Stimulated activated naive CD8-positive, alpha-beta T cell treated with anti-CD3 and anti-CD28 coated beads, Interleukin-15, amount 100 ng/mL, for 72 hours (primary cell): ENCODE measurements at regions not wholly inside any gene's neighbourhood (a gene's known extent, or its start where the extent isn't known, plus 50 kb on each side); places are given as distances from the start of the nearest gene placed in this dataset.
"Not testable (repeated sequence)": the region's sequence is repeated elsewhere in the genome, so short reads cannot be mapped to it uniquely, and the experiment has no call there.

Experiments used
- ATAC-seq: fragments of 150-1000 bp; cut with Tn5 transposase; 2 replicates; pipeline ENCODE4 v1.10.0; 2021; ENCODE audit warnings: mild to moderate bottlenecking, moderate library complexity
- DNase-seq, 2 donors: peaks; one replicate each; pipeline ENCODE4 v3.0.0; 2021 to 2022
- H3K27ac Mint-ChIP-seq, 2 donors: one replicate each; pipeline ENCODE4 v1.8.0; 2022; ENCODE audit warnings: mild to moderate bottlenecking in 2 of 2, mixed read lengths in 2 of 2, moderate library complexity in 2 of 2
- H3K27me3 Mint-ChIP-seq: one replicate; pipeline ENCODE4 v1.8.0; 2022; ENCODE audit warnings: mixed read lengths
- H3K4me1 Mint-ChIP-seq: one replicate; pipeline ENCODE4 v1.8.0; 2022; ENCODE audit warnings: mild to moderate bottlenecking, mixed read lengths
- H3K4me3 Mint-ChIP-seq, 2 donors: one replicate each; pipeline ENCODE4 v1.8.0; 2022; ENCODE audit warnings: mild to moderate bottlenecking in 2 of 2, mixed read lengths in 2 of 2, moderate library complexity in 1 of 2
- H3K9me3 Mint-ChIP-seq, 2 donors: one replicate each; pipeline ENCODE4 v1.8.0; 2022; ENCODE audit warnings: mixed read lengths in 2 of 2

DNA sequence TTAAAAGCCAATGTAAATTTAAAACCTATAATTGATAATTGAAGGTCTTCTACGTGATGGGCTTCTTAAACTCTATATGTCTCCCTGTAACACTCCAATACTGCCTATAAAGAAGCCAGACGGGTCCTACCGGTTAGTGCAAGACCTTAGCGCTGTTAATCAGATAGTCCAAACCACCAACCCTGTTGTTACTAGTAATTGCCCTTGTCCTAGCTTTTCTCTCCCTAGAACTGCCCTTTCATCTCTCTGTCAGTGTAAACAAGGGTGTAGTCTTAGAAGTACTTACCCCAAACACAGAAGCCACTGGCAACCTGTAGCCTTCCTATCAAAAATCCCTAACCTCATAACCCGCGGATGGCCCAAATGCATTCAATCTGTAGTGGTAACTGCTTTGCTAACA is 243.0 kb upstream of the DIO3 start:
- H3K4me1 Mint-ChIP-seq: no peaks in the 10 kb centered on the region
- DNase-seq (no peak), ATAC-seq (no peak)
- no peak overlapping the region for H3K27ac Mint-ChIP-seq
- no peak overlapping the region for H3K4me3 Mint-ChIP-seq
- H3K9me3 Mint-ChIP-seq: peaks cover 10 to 24% of the 10 kb centered on the region in 2 donors
- peaks cover 10% of the 10 kb centered on the region for H3K27me3 Mint-ChIP-seq

DNA sequence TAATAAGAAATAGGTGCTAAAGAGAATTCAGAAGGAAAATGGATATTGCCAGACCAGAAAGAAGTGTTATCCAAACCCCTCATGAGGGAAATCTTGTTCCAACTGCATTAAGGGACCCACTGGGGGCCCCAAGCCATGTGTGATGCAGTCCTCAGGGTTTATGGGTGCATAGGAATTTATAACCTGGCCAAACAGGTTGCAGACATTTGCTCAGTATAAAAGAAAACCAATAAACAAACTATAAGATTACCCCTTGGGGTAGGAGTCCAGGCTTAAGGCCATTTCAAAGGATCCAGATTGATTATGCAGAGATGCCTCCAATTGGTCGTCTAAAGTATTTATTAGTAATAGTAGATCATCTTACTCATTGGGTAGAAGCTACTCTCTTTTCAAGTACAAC is 240.9 kb upstream of the DIO3 start:
- H3K27me3 Mint-ChIP-seq: peaks cover 10% of the 10 kb centered on the region
- H3K27ac Mint-ChIP-seq: no peak overlapping the region
- H3K9me3 Mint-ChIP-seq: peaks cover 23 to 36% of the 10 kb centered on the region in 2 donors
- H3K4me3 Mint-ChIP-seq: no peak overlapping the region
- DNase-seq: no peak
- ATAC-seq: no peak
- no peaks in the 10 kb centered on the region for H3K4me1 Mint-ChIP-seq

DNA sequence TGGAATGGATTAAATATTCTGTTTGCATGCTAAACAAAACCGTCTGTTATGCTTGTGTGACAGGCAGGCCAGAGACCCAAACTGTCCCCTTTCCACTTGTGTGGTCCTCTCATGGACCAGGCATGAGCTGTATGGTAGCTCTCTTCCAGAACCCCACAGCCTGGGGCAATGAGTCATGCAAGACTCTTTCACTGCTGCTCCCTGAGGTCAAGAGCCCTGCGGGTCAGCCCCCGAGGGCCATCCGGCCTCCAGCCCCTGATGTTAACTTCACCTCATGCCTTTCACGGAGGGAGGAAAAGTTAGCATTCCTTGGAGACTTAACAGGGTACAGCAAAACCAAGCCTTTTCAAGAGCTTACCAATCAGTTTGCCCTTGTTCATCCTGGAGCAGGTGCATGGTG is 239.1 kb upstream of the DIO3 start:
- Mint-ChIP-seq H3K27ac (no peak overlapping the region), H3K27me3 (peaks cover 10% of the 10 kb centered on the region), H3K4me3 (no peak overlapping the region), H3K9me3 (peaks cover 16 to 18% of the 10 kb centered on the region in 2 donors), H3K4me1 (no peaks in the 10 kb centered on the region)
- ATAC-seq (no peak), DNase-seq (no peak)

DNA sequence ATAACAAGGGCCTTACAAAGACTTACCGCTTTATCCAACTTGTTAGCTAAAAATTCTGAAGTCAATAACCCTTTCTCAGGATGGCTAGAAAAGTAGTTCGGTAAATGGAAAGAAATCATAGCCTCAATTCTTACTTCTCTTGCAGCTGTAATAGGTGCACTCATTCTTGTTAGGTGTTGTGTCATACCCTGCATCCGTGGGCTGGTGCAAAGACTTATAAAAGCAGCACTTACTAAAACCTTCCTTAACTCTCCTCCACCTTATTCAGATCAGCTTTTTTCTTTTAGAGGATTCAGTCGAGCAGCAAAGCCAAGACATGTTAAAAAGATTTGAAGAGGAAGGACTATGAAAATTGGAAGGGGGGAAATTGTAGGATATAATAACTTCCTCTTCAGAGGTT is 238.2 kb upstream of the DIO3 start:
- Mint-ChIP-seq H3K4me1 (no peaks in the 10 kb centered on the region), H3K9me3 (peaks cover 16% of the 10 kb centered on the region in 2 donors), H3K4me3 (no peak overlapping the region), H3K27me3 (peaks cover 7% of the 10 kb centered on the region), H3K27ac (no peak overlapping the region)
- DNase-seq: no peak
- ATAC-seq: no peak

DNA sequence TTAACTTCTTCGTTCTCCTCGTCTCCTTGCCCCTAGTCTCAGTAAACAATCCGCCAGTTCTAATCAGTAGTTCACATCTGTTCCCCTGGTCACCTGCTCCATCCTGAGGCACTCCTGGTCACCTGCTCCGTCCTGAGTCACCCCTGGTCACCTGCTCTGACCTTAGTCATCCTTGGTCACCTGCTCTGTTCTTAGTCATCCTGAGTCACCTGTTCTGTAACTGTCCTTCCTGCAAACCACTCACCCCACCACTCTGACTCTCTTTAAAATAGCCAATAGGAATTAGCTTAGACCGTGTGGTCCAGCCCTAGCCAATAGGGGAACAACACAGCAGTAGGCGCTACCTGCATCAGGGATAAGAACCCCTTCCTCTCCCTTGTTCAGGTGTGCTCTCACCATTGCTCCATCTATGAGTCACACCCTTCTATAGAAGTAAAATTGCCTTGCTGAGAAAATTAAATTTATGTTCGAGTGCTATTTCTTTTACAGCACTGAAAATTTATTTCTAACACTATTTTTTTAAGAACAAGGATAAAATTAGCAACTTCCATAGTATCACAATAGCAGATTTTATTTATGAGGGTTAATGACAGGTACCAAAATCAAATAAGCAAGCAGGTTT is 237.6 kb upstream of the DIO3 start:
- H3K4me1 Mint-ChIP-seq: not testable (repeated sequence)

DNA sequence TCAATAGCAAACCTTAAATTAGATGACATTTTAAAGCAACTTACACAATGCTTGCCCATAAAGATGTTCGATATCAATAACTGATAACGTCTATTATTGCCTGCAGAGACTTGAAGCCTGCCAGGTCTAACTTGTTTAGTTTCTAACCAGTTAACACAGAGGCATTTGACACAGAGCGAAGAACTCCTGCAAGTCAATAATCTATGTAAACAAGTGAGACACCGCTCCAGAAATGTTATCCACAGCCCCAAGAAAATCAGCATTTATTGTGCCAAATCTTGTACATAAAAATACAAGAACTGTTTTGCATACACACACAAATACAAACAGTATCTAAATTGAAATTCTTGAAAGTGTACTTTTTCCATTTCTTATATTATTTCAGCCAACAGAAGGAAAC is 236.0 kb upstream of the DIO3 start:
- H3K27ac Mint-ChIP-seq: no peak overlapping the region
- no peaks in the 10 kb centered on the region for H3K27me3 Mint-ChIP-seq
- H3K4me1 Mint-ChIP-seq: no peaks in the 10 kb centered on the region
- DNase-seq (no peak), ATAC-seq (no peak)
- H3K4me3 Mint-ChIP-seq: no peak overlapping the region
- H3K9me3 Mint-ChIP-seq: peaks cover 16% of the 10 kb centered on the region in 2 donors

More for the DNA sequence above, 237.6 kb upstream of the DIO3 start:
- H3K27ac Mint-ChIP-seq, ATAC-seq, H3K27me3 Mint-ChIP-seq, H3K4me3 Mint-ChIP-seq, DNase-seq: not testable (repeated sequence)
- peaks cover 16% of the 10 kb centered on the region in 2 donors for H3K9me3 Mint-ChIP-seq

DNA sequence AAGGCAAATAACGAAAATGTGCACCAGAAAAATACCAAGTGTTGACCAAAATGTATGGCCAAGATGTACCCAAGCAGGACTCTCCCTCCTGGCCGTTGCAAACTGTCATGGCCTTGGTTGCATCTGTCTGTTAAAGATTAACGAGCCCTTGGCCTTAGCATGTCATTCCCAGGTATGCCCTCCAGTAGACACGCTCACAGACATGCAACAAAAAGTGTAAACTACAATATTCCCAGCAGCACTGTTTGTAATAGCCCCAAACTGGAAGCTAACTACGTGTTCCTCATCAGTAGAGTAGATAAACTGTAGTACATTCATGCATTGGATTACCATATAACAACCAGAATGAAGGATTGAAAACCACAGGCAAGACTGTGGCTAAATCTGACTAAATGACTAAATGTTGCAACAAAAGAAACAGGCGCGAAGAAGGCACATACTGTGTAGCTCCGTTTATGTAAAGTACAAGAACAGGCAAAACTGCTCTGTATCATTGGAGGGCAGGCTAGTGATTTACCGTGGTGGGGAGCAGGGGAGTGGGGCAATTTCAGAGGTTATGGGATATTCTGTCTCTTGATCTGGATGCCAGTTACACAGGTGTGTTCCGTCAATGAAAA is 232.8 kb upstream of the DIO3 start:
- Mint-ChIP-seq H3K4me1 (no peaks in the 10 kb centered on the region), H3K4me3 (no peak overlapping the region), H3K27ac (no peak overlapping the region), H3K9me3 (peaks cover 10 to 11% of the 10 kb centered on the region in 2 donors), H3K27me3 (peaks cover 7% of the 10 kb centered on the region)
- DNase-seq (no peak), ATAC-seq (no peak)

DNA sequence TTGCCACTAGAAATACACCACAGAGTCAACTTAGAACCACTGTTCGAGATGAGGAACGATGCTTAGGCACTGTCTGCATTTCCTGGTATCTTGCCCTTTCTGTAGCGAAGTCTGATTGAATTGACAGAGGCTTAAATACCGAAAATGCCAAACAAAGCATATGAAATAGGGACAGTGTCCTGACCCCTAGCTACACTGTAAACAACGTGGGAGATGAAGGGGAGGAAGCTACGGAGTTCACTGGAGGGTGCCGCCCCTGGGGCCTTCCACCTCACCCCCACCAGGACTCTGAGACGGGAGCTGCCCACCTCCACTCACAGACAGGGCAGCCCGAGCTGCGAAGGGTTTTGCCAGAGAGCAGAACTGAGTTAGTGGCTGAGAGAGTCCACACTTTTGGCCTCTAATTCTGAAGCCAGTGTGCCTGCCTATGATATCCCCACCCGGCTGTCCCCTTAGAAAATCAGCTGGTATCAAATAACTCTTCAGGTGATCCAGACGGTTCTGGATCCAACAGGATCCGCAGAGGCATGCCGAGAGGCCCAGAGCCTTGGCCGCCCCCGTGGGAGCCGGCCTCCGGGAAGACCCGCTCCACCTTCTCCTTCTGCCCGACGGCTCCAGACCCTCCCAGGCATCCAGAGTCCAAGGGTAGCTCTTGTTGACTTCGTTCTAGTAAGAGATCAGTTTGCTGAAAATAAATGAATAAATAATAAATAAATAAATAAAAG is 230.7 kb upstream of the DIO3 start:
- ATAC-seq (no peak), DNase-seq (no peak)
- Mint-ChIP-seq H3K27ac (no peak overlapping the region), H3K4me1 (no peaks in the 10 kb centered on the region), H3K9me3 (no peaks in the 10 kb centered on the region), H3K4me3 (no peak overlapping the region), H3K27me3 (peaks cover 7% of the 10 kb centered on the region)

DNA sequence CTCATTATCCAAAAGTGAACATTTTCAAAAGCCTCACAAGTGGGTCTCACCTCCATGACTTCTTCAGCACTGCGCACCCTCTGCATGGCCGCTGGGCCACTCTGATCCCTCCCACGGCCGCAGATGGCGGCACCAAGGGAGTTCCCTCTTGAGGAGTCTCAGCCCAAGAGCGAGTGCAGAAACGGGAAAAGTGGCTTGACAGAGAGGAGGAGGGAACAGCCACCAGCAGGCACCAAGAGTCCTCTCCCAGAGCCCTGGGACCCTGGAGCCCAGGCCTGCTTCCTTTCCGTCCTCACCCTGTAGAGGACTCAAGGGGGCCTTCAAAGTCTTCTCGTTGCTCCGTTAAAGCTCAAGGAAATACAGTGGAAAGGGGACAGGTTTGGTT is 230.2 kb upstream of the DIO3 start:
- ATAC-seq: no peak
- Mint-ChIP-seq H3K4me3 (no peak overlapping the region), H3K4me1 (no peaks in the 10 kb centered on the region), H3K27me3 (peaks cover 7% of the 10 kb centered on the region), H3K27ac (no peak overlapping the region), H3K9me3 (no peaks in the 10 kb centered on the region)
- DNase-seq: no peak

DNA sequence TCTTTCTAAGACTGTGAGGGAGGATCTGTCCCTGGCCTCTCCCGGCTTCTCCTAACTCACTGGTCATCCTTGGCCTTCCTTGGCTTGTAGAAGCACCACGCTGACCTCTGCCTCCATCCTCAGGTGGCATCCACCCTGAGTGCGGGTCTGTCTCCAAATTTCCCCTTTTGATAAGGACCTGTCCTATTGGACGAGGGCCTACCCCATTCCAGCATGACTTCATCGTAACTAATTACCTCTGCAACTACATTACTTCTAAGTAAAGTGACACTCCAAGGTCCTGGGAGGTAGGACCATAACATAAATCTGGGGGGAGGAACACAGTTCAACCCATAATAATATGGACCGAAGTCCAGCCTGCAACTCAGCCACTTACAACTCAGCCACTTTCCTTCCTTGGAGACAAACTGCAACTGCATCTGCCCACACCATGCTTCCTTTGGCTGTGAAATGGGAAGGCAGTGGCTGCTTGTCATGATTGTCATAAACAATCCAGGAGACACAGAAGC is 229.6 kb upstream of the DIO3 start:
- peaks cover 13% of the 10 kb centered on the region for H3K27me3 Mint-ChIP-seq
- no peak overlapping the region for H3K4me3 Mint-ChIP-seq
- no peak for DNase-seq
- ATAC-seq: no peak
- H3K27ac Mint-ChIP-seq: no peak overlapping the region
- no peaks in the 10 kb centered on the region for H3K9me3 Mint-ChIP-seq
- no peaks in the 10 kb centered on the region for H3K4me1 Mint-ChIP-seq

DNA sequence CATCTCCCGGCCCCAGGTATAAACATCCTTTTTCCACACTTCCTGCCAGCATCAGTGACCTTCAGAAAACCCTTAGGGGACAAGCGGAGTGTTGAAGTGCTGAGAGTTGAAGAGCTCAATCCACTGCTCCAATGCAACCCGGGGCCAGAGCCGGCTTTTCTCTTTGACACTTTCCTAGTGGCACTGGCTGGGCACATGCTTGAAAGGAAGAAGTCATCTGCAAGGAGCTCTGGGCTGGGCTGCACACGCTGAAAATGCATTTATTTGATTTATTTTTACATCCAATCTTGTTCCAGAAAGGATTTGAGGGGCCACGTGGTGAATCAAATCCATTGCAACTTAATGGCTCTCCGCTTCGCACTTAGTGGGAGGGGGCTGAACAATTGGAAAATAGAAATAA is 229.0 kb upstream of the DIO3 start:
- Mint-ChIP-seq H3K9me3 (no peaks in the 10 kb centered on the region), H3K27ac (no peak overlapping the region), H3K27me3 (peaks cover 18% of the 10 kb centered on the region), H3K4me1 (no peaks in the 10 kb centered on the region), H3K4me3 (no peak overlapping the region)
- DNase-seq (no peak), ATAC-seq (no peak)

DNA sequence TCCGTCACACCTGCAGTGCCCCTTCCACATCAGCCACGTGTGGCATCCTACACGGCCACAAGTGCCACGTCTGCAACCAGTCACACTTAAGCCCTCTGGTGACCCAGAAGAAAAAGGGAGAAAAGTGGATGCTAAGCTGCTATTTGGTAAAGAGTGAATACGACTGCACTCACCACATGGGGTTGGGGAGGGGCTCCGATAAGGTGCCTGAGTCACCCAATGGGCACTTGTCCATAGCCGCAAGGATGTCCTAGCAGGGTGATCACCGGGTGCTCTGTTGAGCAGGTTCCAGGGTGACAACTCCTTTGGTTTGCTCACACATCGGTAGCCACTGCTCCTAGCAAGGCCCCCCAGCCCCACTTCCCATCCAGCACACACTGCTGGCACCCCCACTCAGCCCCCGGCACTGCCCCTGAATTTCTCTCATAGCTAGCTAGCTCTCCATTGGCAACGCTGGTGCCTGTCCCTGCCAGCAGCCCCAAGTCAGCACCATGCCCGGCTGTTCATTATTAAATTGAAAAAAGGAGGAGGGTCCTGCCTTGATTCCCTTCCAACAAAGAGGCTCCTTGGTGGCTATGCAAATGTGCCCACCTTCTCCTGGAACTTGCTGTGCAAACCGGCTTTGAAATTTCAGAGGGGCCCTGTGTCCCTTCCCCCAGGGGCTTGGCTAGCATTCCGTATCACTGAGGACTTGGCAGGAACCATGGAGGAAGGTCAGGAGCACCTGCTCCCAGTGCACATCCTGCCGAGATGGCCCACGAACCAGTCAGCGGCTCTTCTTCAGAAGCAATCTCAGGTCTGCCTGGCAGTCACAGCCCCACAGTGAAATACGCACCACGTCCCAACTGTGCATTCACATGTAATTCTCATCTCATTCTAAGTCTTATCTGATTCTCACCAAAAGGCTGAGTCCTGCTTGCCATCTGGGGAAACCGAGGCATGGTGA is 227.7 kb upstream of the DIO3 start:
- Mint-ChIP-seq H3K4me3 (no peak overlapping the region), H3K4me1 (no peaks in the 10 kb centered on the region), H3K27me3 (peaks cover 29% of the 10 kb centered on the region)

DNA sequence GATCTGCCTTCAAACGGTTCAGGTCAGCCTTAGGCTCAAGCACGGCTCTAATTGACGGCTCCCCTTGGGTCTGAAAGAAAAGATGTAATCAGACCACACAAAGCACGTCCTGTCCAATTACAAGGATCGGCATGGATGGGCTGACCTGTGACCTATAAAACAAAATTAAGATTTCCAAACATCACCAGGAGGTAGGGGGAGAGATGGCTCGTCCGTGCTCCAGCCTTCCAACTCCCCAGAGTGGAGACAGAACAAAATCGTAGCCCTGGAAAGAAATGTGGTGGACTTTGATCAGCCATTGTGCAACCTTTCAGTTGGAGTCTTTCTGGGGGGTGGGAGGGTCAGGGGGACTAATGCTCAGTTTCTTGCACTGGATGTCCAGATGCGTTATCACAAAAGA is 226.6 kb upstream of the DIO3 start:
- H3K9me3 Mint-ChIP-seq: no peaks in the 10 kb centered on the region
- H3K27me3 Mint-ChIP-seq: peaks cover 40% of the 10 kb centered on the region
- DNase-seq (no peak), ATAC-seq (no peak)
- H3K4me1 Mint-ChIP-seq: no peaks in the 10 kb centered on the region
- no peak overlapping the region for H3K4me3 Mint-ChIP-seq
- H3K27ac Mint-ChIP-seq: no peak overlapping the region

More for the DNA sequence above, 227.7 kb upstream of the DIO3 start:
- Mint-ChIP-seq H3K9me3 (no peaks in the 10 kb centered on the region), H3K27ac (no peak overlapping the region)
- no peak for ATAC-seq
- no peak for DNase-seq

DNA sequence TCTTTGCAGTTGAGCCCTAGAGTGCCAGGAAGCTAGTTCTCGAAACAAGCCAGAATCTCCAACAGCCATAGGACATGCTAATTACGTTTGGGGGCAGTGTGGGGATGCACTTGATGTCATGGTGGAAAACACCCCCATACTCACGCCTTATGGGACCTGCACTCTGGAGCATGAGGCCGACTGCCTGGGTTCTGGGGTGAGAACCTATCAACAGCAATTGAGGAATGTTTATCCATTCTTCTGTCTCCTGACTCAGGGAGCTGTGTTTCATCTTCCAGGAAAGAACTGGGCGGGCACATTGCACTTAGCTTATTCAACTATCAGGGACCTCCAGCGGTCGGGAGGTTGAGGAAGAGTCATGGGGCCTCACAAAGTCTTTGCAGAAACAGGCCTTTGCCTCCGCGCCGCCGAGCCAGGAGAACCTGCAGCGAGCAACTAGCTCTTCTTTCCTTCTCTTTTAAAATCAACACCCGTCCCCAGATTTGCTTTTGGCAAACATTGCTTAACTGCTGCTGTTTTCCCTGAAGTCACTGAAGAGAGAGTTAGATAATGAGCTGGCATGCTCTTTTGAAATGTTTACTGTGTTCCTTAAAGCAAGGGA is 226.1 kb upstream of the DIO3 start:
- DNase-seq: no peak
- no peak for ATAC-seq
- no peak overlapping the region for H3K27ac Mint-ChIP-seq
- H3K4me1 Mint-ChIP-seq: no peaks in the 10 kb centered on the region
- H3K4me3 Mint-ChIP-seq: no peak overlapping the region
- no peaks in the 10 kb centered on the region for H3K9me3 Mint-ChIP-seq
- peaks cover 43% of the 10 kb centered on the region for H3K27me3 Mint-ChIP-seq

DNA sequence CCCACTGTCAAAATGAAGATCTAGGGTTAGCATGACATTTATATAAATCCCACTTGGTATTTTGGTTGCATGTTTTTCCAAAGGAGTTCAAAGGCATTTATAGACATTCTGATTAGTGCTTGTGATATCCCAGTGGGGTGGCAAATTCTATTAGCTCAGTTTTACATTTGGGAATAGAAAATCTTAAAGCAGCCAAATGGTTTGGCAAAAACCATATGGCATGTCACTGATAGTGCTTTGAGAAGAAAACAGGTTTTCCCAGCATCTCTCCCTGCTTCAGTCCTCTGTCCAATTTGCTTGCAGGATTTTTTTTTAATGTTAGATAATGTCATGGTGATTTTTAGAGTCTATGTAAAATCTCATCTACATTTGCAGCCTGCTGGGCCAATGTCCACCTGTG is 225.1 kb upstream of the DIO3 start:
- Mint-ChIP-seq H3K4me3 (no peak overlapping the region), H3K4me1 (no peaks in the 10 kb centered on the region), H3K9me3 (no peaks in the 10 kb centered on the region), H3K27ac (no peak overlapping the region), H3K27me3 (peaks cover 44% of the 10 kb centered on the region)
- DNase-seq: no peak
- no peak for ATAC-seq
